ENCODE measurements at regions not wholly inside any gene's neighbourhood (a gene's known extent, or its start where the extent isn't known, plus 50 kb on each side); places are given as distances from the start of the nearest gene placed in this dataset.
"Not testable (repeated sequence)": the region's sequence is repeated elsewhere in the genome, so short reads cannot be mapped to it uniquely, and the experiment has no call there.

DNA sequence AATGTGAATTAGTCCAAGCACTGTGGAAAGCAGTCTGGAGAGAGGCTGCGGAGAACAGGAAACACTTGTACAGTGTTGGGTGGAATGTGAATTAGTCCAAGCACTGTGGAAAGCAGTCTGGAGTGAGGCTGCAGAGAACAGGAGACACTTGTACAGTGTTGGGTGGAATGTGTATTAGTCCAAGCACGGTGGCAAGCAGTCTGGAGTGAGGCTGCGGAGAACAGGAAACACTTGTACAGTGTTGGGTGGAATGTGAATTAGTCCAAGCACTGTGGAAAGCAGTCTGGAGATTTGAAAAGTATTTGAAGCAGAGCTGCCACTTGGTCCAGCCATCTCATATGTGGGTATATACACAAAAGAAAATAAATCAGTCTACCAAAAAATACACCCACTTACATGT, 111.5 kb downstream of the OR4M2 start:
- in situ Hi-C loops (cut with HindIII; ENCODE audit: low pct_unique_long_range_greater_than_20kb, low sequenced_read_pairs); DNase-seq (ENCODE audit: low read depth, low spot score): not testable (repeated sequence)

DNA sequence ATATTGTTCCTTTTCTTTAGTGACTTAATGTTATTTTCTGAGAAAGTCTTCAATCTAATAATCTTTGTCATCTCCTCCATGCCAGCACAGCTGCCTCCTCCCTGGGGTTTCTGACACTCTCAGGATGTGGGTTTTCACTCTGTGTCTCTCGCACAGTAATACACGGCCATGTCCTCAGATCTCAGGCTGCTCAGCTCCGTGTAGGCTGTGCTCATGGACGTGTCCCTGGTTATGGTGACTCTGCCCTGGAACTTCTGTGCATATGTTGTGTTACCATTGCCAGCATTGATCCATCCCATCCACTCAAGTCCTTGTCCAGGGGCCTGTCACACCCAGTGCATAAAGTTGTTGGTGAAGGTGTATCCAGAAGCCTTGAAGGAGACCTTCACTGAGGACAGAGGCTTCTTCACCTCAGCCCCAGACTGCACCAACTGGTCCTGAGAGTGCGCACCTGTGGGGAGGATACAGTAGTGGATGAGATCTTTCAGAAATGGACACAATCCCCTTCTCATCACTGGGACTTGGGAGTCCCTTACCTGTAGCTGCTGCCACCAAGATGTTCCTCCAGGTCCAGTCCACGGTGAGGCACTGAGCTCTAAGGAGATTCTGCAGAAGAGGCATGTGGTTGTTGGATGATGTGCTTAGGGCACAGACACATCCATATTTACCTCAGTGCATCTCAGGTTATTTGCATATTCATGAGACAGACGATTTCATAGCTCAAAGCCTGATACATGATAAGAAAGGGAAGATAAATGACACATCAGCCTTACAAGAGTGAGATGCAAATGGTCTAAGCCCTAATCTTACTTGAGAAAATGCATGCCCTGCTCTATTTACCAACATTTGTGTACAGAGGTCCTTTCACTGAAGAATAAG, 114.7 kb downstream of the OR4M2 start:
- in situ Hi-C loops (cut with HindIII; ENCODE audit: low pct_unique_long_range_greater_than_20kb, low sequenced_read_pairs); DNase-seq (ENCODE audit: low read depth, low spot score): not testable (repeated sequence)

DNA sequence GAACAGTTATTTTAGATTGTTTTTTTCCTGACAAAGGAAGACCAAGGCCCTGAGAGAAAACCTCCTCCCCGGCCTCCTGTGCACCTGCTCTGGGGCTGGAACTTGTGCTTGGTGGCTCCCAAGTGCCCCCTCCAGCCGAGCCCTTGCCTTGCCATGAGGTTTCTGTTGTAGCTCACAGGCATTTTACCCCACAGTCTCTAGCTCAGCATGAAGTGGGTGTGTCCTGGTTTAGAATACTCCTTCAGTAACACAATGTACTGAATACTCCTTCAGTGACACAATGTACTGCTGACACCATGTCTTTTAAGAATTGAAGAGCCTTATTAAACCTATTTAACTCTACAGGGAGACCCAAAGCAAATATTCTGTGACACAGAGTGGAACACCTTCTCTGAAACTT, 116.1 kb downstream of the OR4M2 start:
- DNase-seq (ENCODE audit: low read depth, low spot score); in situ Hi-C loops (cut with HindIII; ENCODE audit: low pct_unique_long_range_greater_than_20kb, low sequenced_read_pairs): not testable (repeated sequence)

DNA sequence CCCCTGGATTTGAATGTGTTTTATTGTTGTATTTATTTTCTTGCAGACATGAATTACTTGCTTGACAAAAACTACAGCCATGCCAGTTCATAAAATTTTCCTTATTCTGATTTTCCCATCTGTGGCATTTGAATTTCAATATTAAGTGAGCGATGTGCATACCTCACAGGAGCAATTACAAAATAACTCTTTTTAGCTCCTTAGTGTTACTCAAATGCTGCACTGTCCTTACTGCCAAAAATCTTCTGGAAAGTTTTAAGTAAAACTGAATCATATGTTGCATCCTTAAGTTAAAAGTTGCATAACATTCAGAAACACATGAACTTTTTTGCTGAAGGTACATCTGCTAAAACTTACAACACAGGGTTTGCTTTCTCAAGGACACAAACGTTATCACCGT, 120.1 kb downstream of the OR4M2 start:
- in situ Hi-C loops (cut with HindIII; ENCODE audit: low pct_unique_long_range_greater_than_20kb, low sequenced_read_pairs); DNase-seq (ENCODE audit: low read depth, low spot score): not testable (repeated sequence)

DNA sequence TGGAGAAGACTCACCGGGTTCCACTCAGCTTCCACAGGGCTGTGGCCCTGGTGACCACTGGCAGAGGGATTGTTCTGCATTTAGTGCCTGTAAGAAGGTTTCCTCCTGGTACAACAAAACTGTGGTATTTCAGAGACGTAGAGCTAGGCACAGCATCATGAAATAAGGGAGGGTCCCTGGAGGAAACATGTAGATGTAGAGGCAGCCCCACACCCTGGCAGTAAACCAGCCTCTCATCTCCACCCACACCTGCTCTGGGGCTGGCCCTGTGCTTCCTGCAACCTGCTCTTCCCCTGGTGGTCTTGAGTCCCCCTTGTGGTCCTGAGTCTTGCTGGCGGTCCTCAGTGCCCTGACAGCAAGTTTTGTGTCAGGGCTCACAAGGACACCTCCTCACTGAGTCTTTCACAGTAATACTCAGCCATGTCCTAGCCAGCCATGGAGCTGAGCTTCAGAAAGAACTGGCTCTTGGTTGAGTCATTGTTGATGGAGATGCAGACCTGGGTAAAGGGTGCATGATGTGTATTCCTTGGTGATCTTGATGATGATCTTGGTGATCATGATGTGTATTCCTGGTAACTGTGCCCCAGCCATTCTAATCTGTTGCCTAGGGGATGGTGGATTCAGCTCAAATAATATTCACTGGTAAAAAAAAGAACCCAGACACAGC, 121.8 kb downstream of the OR4M2 start:
- DNase-seq (ENCODE audit: low read depth, low spot score); in situ Hi-C loops (cut with HindIII; ENCODE audit: low pct_unique_long_range_greater_than_20kb, low sequenced_read_pairs): not testable (repeated sequence)

DNA sequence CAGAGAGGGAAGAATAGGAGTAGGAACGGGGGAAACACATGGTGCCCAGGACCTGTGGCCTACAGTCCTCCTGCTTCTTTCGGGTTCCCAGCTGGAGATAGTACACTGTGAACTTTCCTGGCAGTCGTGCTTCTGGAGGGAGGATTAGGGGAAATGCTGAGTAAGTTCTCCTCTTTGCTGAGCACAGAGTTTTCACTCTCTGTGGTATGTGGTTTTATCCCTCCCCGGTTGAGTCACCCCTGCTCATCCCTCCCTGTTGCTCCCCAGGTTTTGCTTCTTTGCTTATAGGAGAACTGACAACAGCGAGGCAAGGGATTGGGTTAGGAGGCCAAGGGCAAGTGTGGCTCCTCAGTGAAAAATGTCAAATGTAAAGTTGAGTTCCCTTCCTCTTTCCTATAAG, 122.9 kb downstream of the OR4M2 start:
- DNase-seq (ENCODE audit: low read depth, low spot score); in situ Hi-C loops (cut with HindIII; ENCODE audit: low pct_unique_long_range_greater_than_20kb, low sequenced_read_pairs): not testable (repeated sequence)

DNA sequence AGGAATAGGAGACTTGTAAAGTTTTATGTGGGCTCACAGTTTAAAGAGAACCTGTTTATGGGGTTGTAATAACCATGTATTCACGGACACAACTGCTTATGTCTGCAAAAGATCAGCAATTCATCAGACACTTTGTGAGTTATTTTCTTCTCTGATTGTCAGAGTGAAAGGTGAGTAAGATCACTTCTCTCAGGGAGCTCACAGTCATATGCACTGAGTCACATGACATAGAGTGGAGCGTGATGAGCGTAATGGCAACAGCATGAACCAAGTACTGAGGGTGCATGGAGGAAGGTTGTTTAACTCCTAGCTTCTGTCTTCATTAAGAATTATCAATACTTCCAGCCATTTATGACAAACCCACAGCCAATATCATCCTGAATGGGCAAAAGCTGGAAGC, 128.8 kb downstream of the OR4M2 start:
- in situ Hi-C loops (cut with HindIII; ENCODE audit: low pct_unique_long_range_greater_than_20kb, low sequenced_read_pairs); DNase-seq (ENCODE audit: low read depth, low spot score): not testable (repeated sequence)

DNA sequence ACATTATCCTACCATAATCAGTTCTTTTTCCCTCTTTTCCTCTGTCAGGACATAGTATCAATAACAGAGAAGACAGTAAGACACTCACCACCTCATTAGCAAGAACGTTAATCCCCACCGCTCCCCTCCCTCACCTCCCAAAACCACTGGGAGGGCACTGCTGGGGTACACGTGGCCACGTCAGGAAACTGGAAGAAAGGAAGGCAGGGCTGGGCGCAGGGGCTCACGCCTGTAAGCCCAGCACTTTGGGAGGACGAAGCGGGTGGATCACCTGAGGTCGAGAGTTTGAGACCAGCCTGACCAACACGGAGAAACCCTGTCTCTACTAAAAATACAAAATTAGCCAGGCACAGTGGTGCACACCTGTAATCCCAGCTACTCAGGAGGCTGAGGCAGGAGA, 142.3 kb downstream of the OR4M2 start:
- in situ Hi-C loops (cut with HindIII; ENCODE audit: low pct_unique_long_range_greater_than_20kb, low sequenced_read_pairs); DNase-seq (ENCODE audit: low read depth, low spot score): not testable (repeated sequence)

DNA sequence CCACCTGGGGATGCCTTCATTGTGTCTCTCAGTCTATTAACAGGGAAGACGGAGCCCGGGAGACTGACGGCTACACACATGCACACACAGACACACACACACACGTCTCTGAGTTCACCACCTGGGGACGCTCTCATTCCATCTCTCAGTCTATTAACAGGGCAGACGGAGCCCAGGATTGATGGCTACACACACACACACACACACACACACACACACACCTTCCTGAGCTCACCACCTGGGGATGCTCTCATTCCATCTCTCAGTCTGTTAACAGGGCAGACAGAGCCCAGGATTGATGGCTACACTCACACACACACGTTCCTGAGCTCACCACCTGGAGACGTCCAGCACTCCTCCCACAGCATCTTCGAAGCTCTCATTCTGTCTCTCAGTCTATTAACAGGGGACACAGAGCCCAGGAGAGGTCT, 143.9 kb downstream of the OR4M2 start:
- DNase-seq (ENCODE audit: low read depth, low spot score): no peak
- in situ Hi-C loops (cut with HindIII; ENCODE audit: low pct_unique_long_range_greater_than_20kb, low sequenced_read_pairs): no loop called here

DNA sequence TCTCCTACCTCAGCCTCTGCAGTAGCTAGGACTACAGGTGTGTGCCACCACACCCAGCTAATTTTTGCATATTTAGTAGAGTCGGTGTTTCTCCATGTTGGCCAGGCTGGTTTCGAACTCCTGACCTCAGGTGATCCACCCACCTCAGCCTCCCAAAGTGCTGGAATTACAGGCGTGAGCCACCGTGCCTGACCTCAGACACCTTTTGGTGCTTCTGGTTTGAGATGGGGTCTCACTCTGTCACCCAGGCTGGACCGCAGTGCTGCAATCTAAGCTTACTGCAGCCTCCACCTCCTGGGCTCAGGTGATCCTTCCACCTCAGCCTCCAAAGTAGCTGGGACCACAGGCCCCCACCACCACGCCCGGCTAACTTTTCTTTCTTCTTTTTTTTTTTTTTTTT, 144.6 kb downstream of the OR4M2 start:
- DNase-seq (ENCODE audit: low read depth, low spot score); in situ Hi-C loops (cut with HindIII; ENCODE audit: low pct_unique_long_range_greater_than_20kb, low sequenced_read_pairs): not testable (repeated sequence)

DNA sequence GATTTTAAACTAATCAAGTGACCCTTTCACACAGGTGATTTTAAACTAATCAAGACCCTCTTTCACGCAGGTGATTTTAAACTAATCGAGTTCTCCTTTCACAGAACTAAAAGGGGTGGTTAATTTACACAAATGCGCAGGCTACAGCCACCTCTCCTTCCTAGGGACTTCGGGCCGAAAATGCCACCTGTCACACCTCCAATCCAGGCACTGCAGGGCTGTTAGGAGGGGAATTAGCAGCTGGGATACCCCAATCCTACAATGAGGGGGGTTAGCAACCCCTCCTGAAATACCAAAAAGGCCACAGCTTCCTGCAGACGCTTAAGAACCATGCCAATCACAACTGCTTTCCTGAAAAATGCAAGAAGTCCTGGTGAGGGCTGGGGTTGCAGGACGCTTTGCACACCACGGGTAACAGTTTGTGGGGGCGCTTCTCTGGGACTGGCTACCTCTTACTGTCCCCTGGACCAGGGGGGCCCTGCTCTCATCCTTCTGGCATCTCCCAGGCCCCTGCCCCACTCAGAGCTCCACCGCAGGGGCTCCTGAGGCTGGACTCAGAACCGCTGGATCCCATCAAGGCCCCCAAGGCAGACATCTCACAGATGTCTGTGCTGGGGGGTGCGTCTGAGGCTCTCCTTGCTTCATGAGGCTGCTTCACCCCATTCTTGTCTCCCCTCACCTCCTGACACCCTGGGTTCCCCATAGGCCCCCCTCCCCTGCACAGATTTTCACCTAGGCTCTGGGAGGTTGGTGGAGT, 145.9 kb downstream of the OR4M2 start:
- in situ Hi-C loops (cut with HindIII; ENCODE audit: low pct_unique_long_range_greater_than_20kb, low sequenced_read_pairs): no loop called here
- no peak for DNase-seq (ENCODE audit: low read depth, low spot score)

DNA sequence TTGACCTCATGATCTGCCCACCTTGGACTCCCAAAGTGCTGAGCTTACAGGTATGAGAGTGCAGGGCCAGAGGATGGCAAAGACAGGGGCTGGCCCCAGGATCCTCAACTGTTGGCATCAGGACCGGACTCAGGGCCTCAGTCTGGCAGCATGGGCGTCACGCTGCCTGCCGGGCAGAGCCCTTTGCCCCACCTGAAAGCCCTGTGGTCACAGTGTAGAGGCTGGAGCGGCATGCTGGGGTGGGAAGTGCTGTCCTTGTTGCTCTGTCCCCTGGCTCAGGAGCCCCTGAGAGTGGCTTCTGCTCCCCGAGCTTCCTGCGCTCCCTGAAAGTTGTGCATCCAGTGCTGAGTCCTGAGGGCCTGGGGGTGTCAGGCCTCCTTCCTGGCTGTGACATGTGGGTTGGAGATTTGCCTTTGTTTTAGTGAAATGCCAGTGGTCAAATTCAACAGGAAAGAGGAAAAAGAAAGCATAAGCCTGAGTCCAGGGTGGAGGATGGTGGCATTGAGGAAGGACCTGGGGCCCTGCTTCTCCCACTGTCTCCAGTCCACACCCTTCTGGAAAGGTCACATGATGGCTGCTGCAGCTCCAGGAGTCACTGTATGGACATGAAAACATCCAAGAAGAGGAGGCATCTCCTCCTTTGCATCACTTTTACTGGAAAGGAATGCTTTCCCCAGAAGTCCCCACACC, 147.2 kb downstream of the OR4M2 start:
- no peak for DNase-seq (ENCODE audit: low read depth, low spot score)
- in situ Hi-C loops (cut with HindIII; ENCODE audit: low pct_unique_long_range_greater_than_20kb, low sequenced_read_pairs): no loop called here

DNA sequence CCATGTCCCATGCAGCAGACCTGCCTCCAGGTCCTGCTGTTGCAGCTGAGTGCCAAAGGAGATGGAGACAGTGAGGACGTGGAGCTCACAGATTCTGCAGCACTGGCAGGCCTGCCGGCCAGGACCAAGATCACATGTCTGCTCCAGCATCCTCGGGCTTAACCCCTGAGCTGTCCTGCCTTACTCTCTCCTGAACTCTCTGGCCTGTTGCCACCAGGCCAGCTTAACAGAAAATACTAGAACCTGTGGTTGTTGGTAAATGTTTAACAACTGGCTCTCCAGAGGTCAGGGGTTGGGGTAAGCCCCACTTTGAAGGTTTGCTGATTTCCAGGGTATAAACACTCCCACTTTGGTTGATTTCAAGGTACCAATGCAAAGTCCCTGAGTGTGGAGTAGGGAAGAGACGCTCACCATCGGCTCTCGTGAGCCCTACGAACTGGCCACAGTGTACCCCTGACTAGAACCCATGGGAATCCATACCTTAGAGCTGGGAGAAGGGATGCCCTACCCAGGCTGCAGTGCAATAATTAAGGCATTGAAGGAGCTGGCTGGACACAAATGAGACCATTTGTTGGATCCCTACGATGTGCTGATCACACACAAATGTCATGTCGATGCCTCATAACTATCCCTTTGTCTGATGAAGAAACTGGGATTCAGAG, 147.9 kb downstream of the OR4M2 start:
- DNase-seq (ENCODE audit: low read depth, low spot score): no peak
- in situ Hi-C loops (cut with HindIII; ENCODE audit: low pct_unique_long_range_greater_than_20kb, low sequenced_read_pairs): no loop called here

DNA sequence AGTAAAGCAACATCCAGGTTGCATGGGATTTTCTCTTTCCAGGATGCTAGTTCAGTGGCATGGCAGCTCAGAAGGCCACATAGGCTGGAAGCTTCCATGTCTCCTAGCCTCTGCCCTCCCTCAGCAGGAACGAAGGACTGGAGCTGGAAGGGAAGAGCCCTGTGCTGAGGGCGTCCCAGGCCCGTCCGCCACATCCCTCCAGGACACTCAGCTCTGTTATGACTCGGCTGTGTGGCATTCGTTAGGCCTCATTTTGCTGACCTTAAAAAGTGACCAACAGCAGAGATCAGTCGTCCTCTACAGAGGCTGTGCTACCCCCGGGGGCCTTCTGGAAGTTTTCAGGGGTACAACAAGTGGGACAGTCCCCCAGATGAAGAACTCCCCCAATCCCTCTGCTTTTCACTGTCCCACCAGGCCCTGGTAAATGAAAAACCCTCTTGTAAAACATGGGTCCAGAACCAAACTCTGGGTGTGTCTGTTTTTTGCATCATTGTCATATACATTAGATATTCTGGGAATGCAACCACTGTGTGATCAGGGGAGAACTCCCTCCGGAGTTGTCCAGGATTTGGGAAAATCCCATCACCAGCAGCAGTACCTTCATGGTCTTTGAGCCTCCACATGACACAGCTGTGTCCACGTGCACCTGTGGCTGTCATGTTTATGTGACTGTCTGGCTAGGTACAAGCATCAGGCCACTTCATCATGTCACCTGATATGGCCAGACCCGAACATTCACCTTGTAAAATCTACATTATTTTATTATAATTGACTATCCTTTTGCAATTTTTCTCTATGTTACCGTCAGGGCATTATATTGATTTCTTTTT, 149.9 kb downstream of the OR4M2 start:
- in situ Hi-C loops (cut with HindIII; ENCODE audit: low pct_unique_long_range_greater_than_20kb, low sequenced_read_pairs): no loop called here
- no peak for DNase-seq (ENCODE audit: low read depth, low spot score)

DNA sequence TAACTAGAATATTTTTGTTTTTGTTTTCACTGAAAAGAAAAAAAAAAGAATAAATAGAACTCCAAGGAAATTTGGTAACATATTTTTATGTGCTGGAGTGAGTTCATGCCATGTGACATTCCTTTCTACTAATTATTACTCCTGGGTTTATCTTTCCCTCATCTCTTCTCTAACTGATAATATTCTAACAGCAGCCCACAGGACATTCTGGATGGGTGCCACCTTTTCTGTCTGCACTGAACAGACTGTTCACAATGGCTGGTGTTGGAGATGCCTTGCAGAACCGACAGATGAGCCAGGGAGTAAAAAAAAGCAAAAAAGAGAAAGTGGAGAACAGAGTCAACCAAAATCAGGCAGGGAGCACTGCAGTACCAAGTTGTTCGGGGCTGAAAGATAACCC, 151.3 kb downstream of the OR4M2 start:
- in situ Hi-C loops (cut with HindIII; ENCODE audit: low pct_unique_long_range_greater_than_20kb, low sequenced_read_pairs): no loop called here
- DNase-seq (ENCODE audit: low read depth, low spot score): no peak

DNA sequence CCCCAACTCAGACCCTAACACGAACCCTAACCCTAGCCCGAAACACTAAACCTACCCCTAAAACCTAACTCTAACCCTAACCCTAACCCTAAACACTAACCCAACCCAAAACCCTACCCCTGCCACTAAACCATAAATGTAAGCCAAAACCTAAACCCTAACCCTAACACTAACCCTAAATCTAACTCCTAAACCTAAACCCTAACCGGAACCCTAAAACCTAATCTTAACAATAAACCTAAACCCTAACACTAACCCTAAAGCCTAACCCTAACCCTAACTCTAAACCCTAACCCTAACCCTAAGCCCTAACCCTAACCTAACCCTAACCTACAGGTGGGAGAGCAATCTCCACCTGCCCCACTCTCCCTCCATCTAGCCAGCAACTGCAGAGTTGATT, 152.3 kb downstream of the OR4M2 start:
- DNase-seq (ENCODE audit: low read depth, low spot score): no peak
- in situ Hi-C loops (cut with HindIII; ENCODE audit: low pct_unique_long_range_greater_than_20kb, low sequenced_read_pairs): no loop called here
